ENCODE measurements at regions not wholly inside any gene's neighbourhood (a gene's known extent, or its start where the extent isn't known, plus 50 kb on each side); places are given as distances from the start of the nearest gene placed in this dataset.

DNA sequence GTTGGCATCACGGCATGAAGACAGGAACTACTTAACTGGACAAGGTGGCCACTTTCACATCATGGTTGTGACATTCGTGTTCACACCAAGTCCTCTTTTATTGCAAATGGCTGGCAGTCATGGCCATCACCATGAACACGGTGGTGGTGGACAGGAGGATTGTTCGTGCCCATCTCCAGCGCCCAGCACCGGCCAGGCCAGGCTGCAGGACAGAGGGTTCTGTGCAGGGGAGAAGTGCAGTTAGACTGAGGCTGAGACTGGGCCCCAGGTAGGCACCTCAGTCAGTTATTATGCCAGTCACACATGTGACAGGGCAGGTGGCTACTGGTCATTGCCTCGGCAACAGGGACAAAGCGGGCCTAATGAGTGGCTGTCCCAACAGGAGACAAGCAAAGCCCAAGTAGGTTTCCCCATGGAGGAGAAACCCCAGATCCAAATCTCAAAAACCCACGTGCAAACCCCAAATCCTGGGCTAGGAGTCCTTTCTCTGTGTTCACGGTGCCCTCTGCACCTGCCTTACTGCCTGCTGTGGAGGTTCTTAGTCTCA lies 468.1 kb upstream of the MYT1L start:
- H3K4me3 ChIP-seq (ENCODE audit: low read depth, low read length) = no peak overlapping the region
- H3K4me1 ChIP-seq (ENCODE audit: insufficient read depth) = no peaks in the 10 kb centered on the region
- H3K27ac ChIP-seq (ENCODE audit: low read depth) = no peak overlapping the region
- DNase-seq (ENCODE audit: extremely low spot score) = no peak
- WGBS = 83% methylated on average over 10 of the region's 10 CpGs
- H3K36me3 ChIP-seq (ENCODE audit: insufficient read depth) = no peaks in the 10 kb centered on the region

DNA sequence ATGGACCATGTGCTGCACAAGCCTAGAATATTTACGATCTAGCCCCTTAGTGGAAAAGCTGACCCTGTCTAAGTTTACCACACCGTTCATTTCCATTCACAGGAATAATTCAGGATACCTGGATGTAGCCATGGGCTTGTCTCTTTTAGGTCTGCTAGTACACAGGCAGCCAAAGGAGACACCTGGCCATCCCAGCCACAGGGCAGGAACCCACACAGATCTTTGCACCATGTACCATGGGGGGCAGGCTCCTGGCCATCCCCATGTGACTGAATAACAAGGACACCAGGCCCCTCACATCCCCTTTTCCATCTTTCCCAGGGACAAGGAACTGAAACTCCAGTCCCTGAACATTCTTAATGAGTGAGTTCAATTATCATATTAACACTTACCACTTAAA lies 467.3 kb upstream of the MYT1L start:
- Histone ChIP-seq H3K4me3 (ENCODE audit: low read depth, low read length) (no peak overlapping the region), H3K27ac (ENCODE audit: low read depth) (no peak overlapping the region), H3K36me3 (ENCODE audit: insufficient read depth) (no peaks in the 10 kb centered on the region), H3K4me1 (ENCODE audit: insufficient read depth) (no peaks in the 10 kb centered on the region)
- 86% methylated on average over 2 of the region's 2 CpGs for WGBS
- no peak for DNase-seq (ENCODE audit: extremely low spot score)

DNA sequence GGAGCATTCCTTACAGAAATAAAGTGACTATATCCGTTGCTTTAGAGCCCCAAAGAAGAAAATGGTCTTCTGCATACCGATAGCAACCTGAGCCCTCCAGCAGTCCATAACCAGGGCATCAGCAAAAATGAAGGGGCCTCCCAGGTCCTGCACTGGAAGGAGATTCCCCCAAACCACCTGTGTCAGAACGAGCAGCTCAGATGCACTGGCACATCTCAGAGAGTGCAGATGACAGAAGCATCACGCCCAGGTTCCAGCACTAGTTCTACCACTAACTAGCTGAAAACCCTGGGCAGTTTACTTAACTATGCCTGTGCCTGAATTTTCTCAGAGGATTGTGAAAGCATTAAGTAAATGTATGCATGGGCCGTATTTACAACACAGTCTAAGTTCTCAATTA lies 466.7 kb upstream of the MYT1L start:
- WGBS = 77% methylated on average over 5 of the region's 5 CpGs
- Histone ChIP-seq H3K27ac (ENCODE audit: low read depth) (no peak overlapping the region), H3K36me3 (ENCODE audit: insufficient read depth) (no peaks in the 10 kb centered on the region), H3K4me3 (ENCODE audit: low read depth, low read length) (no peak overlapping the region), H3K4me1 (ENCODE audit: insufficient read depth) (no peaks in the 10 kb centered on the region)
- no peak for DNase-seq (ENCODE audit: extremely low spot score)

DNA sequence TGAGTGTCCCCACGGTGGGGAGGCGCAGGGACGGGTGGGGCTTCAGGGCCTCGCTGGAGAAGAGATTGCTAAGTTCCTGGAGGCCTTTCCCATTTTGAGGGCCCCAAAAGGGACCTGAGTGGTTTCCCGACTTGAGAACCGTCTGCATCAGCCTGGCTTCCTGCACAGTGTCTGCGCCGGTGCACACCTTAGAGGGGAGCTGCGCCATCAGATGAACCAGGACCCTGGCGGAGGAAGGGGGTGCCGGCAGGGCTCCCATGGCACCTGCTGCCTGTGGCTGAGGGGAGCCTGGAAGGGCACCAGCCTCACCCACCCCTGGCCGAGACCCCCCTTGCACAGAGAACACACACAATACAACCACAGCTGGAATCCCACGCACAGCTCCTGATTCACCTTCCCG lies 465.1 kb upstream of the MYT1L start:
- Histone ChIP-seq H3K4me3 (ENCODE audit: low read depth, low read length) (no peak overlapping the region), H3K27ac (ENCODE audit: low read depth) (no peak overlapping the region), H3K4me1 (ENCODE audit: insufficient read depth) (no peaks in the 10 kb centered on the region), H3K36me3 (ENCODE audit: insufficient read depth) (no peaks in the 10 kb centered on the region)
- 88% methylated on average over 14 of the region's 14 CpGs for WGBS
- DNase-seq (ENCODE audit: extremely low spot score) = no peak

DNA sequence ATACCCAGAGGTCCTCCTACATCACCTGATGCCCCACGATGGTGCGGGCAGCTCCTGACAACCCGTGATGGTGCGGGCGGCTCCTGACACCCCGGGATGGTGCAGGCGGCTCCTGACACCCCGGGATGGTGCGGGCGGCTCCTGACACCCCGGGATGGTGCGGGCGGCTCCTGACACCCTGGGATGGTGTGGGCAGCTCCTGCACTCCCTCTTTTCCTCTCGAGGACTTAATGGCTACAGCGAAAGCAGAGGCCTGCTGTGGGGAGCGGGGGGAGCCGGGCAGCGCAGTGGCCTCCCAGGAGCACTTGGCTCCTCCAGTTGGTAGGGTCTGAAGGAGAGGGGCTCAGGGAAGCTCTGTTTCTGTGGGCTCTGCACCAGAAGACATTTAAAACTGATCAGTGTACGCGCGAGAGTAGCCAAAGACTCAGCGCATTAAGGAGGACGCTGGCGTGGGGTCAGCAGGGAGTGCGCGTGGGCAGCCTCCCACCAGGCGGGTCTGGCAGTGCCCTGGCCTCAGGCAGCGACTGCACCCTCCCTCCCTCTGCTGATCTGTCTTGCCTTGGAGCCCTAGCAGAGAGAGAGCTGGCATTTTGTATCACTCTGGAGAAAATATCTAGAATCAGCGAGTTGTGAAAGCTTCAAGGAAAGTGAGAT lies 464.5 kb upstream of the MYT1L start:
- Histone ChIP-seq H3K27ac (ENCODE audit: low read depth) (no peak overlapping the region), H3K4me1 (ENCODE audit: insufficient read depth) (no peaks in the 10 kb centered on the region), H3K36me3 (ENCODE audit: insufficient read depth) (no peaks in the 10 kb centered on the region), H3K4me3 (ENCODE audit: low read depth, low read length) (no peak overlapping the region)
- DNase-seq (ENCODE audit: extremely low spot score) = no peak
- WGBS = 93% methylated on average over 29 of the region's 29 CpGs

DNA sequence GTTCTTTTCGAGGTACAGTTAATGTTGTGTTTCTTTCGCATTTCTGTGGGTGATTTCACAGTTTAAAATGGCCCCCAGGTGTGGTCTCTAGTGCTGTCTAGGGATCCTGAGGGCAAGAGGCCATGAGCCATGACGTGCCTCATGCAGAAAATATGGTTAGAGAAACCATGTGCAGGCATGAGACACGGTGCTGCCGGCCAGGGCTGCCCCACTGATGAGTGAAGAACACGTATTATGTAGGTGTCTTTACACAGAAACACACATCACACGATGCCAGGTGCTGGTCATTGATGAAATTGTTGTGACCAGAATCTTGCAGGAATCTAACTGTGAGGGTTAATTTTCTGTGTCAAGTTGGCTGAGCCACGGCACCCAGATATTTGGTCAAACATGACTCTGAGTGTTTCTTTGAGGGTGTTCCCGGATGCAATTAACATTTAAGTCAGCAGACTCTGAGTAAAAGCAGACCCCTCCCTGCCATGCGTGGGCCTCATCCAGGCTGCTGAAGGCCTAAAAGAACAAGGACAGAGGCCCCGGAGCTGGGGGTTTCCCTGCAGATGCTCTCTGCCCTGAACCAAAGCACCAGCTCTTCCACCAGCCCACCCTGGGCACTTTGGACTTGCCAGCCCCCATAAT lies 463.0 kb upstream of the MYT1L start:
- no peaks in the 10 kb centered on the region for H3K4me1 ChIP-seq (ENCODE audit: insufficient read depth)
- H3K4me3 ChIP-seq (ENCODE audit: low read depth, low read length) = no peak overlapping the region
- no peak for DNase-seq (ENCODE audit: extremely low spot score)
- no peak overlapping the region for H3K27ac ChIP-seq (ENCODE audit: low read depth)
- no peaks in the 10 kb centered on the region for H3K36me3 ChIP-seq (ENCODE audit: insufficient read depth)
- WGBS = 73% methylated on average over 11 of the region's 11 CpGs

DNA sequence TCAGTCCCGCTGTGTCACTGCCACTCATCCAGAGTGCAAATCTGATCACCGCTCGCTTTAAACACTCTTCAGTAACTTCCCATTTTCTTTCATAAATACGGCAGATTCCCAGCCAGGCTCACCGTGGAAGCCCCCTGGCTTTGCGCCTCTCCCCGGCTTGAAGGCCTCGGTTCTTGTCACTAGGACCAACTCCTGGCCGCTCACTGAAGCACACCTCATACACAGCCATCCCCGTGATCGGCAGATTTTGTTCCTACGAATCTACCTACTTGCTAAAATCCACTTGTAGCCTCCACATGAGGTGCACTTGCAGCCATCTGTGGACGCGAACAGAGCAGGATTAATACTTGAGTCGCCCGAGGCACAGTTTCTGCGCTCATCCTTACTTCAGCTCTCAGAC lies 462.4 kb upstream of the MYT1L start:
- WGBS = 90% methylated on average over 17 of the region's 17 CpGs
- H3K27ac ChIP-seq (ENCODE audit: low read depth) = no peak overlapping the region

DNA sequence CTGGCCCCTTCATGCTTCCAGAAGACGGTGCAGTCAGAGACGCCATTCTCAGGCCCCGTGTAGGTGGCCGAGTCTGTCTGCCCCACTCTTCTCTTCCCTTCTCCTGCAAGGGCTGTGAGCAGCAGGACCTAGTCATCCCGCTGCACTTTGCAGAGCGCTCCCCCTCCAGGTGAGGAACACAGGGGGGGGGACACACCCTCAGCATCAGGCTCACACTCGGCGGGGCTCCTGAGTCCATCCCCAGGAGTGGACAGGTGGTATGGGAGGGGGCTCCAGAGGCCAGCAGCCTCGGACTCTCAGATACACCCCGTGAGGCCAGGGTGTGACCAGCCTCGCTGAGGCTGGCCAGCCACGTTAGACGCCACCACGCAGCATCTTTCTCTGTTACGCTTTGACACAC lies 460.5 kb upstream of the MYT1L start:
- DNase-seq (ENCODE audit: extremely low spot score) = no peak
- no peaks in the 10 kb centered on the region for H3K4me1 ChIP-seq (ENCODE audit: insufficient read depth)
- H3K27ac ChIP-seq (ENCODE audit: low read depth) = no peak overlapping the region
- 86% methylated on average over 15 of the region's 15 CpGs for WGBS
- no peaks in the 10 kb centered on the region for H3K36me3 ChIP-seq (ENCODE audit: insufficient read depth)
- no peak overlapping the region for H3K4me3 ChIP-seq (ENCODE audit: low read depth, low read length)

More for the DNA sequence above, 462.4 kb upstream of the MYT1L start:
- DNase-seq (ENCODE audit: extremely low spot score) = no peak
- H3K4me1 ChIP-seq (ENCODE audit: insufficient read depth) = no peaks in the 10 kb centered on the region
- H3K4me3 ChIP-seq (ENCODE audit: low read depth, low read length) = no peak overlapping the region
- H3K36me3 ChIP-seq (ENCODE audit: insufficient read depth) = no peaks in the 10 kb centered on the region

DNA sequence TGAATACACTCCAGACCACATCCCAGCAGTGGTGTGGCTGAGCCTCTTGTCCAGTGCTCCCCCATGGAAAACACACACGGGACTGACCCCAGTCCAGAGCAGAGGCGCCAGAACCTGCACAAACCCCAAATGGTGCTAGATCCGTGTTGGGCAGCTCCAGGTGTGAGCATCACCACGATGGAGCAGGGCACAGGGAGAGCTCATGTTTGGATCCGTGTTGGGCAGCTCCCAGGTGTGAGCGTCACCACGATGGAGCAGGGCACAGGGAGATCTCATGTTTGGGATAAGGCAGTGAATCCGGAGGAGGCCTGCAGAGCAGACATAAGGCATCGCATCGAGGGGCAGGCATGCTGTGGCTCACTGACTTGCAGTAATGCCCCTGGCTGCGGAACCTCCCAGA lies 460.0 kb upstream of the MYT1L start:
- WGBS = 87% methylated on average over 11 of the region's 11 CpGs
- DNase-seq (ENCODE audit: extremely low spot score) = no peak
- H3K4me1 ChIP-seq (ENCODE audit: insufficient read depth) = no peaks in the 10 kb centered on the region
- no peak overlapping the region for H3K27ac ChIP-seq (ENCODE audit: low read depth)
- H3K36me3 ChIP-seq (ENCODE audit: insufficient read depth) = no peaks in the 10 kb centered on the region
- H3K4me3 ChIP-seq (ENCODE audit: low read depth, low read length) = no peak overlapping the region

DNA sequence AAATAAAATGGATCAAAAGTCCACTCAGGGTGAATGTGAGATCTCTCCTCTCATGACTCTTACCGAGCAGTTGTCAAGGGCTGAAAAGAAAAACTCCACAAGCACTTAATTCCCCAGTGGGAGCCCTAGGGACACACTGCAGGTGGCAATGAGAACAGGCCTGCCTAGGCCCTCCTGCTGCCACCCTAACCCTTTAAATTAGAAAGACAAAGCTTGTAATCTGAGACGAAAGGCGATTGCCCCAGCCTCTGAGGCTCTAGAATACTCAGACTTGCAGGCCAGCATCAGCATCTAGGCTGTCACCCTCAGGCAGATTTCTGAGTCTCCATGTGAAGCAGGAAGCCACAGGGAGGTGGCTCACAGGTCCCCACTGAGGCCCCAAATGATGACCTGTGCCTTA lies 457.0 kb upstream of the MYT1L start:
- 55% methylated on average over 3 of the region's 3 CpGs for WGBS
- no peak for DNase-seq (ENCODE audit: extremely low spot score)
- H3K27ac ChIP-seq (ENCODE audit: low read depth) = no peak overlapping the region
- no peaks in the 10 kb centered on the region for H3K36me3 ChIP-seq (ENCODE audit: insufficient read depth)
- H3K4me3 ChIP-seq (ENCODE audit: low read depth, low read length) = no peak overlapping the region
- H3K4me1 ChIP-seq (ENCODE audit: insufficient read depth) = no peaks in the 10 kb centered on the region

DNA sequence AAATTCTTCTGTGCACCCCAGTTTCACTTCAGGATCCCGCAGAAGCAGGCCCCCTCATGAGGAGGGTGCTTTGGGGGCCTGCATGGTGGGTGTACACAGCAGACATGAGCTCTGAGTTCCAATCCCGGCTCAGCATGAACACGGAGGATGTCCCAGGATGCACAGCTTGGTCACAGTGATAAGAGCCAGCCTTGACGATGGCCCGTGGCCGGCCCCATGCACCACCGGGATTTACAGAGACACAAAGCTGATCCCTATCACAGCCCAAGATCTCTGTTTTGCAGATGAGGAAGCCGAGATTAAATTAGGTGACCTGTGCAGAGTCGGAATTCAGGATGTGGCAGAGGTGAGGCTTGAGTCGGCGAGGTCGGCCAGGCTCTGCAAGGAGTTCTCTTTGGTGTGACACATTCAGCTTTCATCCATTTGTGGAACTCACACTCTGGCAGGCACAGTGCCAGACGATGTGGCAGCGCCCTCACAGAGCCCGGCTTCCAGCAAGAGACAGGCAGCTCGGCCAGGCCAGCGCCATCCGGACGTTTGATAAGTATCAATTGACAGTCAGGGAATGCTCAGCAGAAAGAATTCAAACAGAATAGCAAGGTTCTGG lies 456.3 kb upstream of the MYT1L start:
- Histone ChIP-seq H3K36me3 (ENCODE audit: insufficient read depth) (no peaks in the 10 kb centered on the region), H3K4me3 (ENCODE audit: low read depth, low read length) (no peak overlapping the region), H3K27ac (ENCODE audit: low read depth) (no peak overlapping the region), H3K4me1 (ENCODE audit: insufficient read depth) (no peaks in the 10 kb centered on the region)
- DNase-seq (ENCODE audit: extremely low spot score) = no peak
- 71% methylated on average over 19 of the region's 19 CpGs for WGBS

DNA sequence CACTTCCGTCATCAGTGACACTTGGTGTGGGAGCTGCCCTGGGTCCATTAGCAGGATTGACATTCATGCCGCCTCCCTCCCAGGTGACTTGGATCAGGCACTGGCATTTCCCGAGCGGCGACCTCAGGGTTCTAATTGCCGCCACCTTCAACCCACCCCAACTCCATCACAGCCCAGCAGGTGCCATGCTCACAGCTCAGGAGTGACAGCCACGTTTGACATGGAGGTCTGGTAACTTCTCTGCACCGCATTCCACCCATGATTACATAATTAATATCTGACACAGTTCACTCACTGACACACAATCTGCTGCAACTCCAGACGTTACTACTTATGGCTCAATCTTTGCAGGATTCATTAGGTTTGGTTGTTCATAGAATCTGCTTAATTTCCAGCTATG lies 450.9 kb upstream of the MYT1L start:
- H3K4me3 ChIP-seq (ENCODE audit: low read depth, low read length) = no peak overlapping the region
- DNase-seq (ENCODE audit: extremely low spot score) = no peak
- H3K36me3 ChIP-seq (ENCODE audit: insufficient read depth) = no peaks in the 10 kb centered on the region
- H3K4me1 ChIP-seq (ENCODE audit: insufficient read depth) = no peaks in the 10 kb centered on the region
- 82% methylated on average over 9 of the region's 9 CpGs for WGBS
- no peak overlapping the region for H3K27ac ChIP-seq (ENCODE audit: low read depth)

DNA sequence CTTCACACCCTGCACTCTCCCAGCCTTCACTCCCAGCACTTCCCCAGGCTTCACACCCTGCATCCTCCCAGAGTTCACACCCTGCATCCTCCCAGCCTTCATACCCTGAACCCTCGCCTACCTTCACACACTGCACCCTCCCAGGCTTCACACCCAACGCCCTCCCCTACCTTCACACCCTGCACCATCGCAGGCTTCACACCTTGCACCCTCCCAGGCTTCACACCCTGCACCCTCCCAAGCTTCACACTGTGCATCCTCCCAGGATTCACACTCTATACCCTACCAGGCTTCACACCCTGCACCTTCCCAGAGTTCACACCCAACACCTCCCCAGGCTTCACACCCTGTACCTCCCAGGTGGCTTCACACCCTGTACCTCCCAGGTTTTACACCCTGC lies 448.7 kb upstream of the MYT1L start:
- Histone ChIP-seq H3K4me3 (ENCODE audit: low read depth, low read length) (no peak overlapping the region), H3K4me1 (ENCODE audit: insufficient read depth) (no peaks in the 10 kb centered on the region), H3K27ac (ENCODE audit: low read depth) (no peak overlapping the region), H3K36me3 (ENCODE audit: insufficient read depth) (no peaks in the 10 kb centered on the region)
- 57% methylated on average over 3 of the region's 3 CpGs for WGBS
- DNase-seq (ENCODE audit: extremely low spot score) = no peak

DNA sequence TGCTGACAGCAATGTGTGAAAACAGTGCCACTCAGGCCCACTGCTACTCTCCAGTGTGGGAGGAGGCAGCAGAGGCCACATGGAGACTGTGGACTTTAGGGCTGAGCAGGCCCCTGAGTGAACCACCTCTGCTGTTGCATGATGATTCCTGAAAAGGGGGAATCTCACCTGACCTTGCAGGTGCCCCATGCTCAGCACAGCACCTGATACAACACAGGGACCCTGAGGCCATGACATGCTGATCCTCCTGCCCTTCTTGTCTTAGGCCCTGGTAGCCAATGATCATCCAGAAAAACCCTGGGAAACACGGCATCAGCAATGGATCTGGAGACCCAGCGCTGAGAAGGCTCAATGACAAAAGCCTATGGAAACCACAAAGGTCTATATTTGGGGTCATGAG lies 446.8 kb upstream of the MYT1L start:
- H3K27ac ChIP-seq (ENCODE audit: low read depth) = no peak overlapping the region
- no peak overlapping the region for H3K4me3 ChIP-seq (ENCODE audit: low read depth, low read length)
- WGBS = 95% methylated on average over 2 of the region's 2 CpGs
- no peaks in the 10 kb centered on the region for H3K4me1 ChIP-seq (ENCODE audit: insufficient read depth)
- DNase-seq (ENCODE audit: extremely low spot score) = no peak
- no peaks in the 10 kb centered on the region for H3K36me3 ChIP-seq (ENCODE audit: insufficient read depth)
